Ammon's horn (tissue), 1 donor: ENCODE measurements at regions not wholly inside any gene's neighbourhood (a gene's known extent, or its start where the extent isn't known, plus 50 kb on each side); places are given as distances from the start of the nearest gene placed in this dataset.

Experiments
- DNase-seq: peaks from one replicate; pipeline ENCODE4 v3.0.0-alpha.2; 2016; ENCODE audit warnings: low spot score

DNA sequence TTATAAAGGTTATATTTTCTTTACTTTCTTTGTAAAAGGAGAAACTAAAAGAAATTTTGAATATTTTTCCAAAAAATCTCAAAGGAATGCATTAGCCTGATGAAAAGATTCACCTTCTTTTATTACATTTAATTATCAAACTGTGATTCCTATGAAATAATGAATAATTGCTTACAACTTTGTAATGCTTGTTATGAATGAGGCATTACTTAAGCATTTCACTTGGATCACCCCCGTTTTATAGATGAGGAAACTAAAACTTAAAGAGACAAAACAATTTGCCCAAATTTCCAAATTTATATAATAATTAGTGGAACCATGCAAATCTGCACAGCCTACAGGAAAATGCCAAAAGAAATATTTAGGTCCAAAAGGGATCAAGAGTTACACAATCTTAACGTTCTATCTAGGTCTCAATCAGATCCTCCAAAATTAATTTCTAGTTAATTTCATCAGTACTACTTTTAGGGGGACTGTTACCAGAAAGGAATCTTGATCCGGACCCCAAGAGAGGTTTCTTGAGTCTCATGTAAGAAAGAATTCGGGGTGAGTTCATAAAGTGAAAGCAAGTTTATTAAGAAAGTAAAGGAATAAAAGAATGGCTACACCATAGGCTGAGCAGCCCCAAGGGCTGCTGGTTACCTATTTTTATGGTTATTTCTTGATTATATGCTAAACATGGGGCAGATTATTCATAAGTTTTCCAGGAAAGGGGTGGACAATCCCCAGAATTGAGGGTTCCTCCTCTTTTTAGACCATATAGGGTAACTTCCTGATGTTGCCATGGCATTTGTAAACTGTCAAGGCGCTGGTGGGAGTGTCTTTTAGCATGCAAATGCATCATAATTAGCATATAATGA is 288.0 kb downstream of the ADGB start:
- DNase-seq: no peak

DNA sequence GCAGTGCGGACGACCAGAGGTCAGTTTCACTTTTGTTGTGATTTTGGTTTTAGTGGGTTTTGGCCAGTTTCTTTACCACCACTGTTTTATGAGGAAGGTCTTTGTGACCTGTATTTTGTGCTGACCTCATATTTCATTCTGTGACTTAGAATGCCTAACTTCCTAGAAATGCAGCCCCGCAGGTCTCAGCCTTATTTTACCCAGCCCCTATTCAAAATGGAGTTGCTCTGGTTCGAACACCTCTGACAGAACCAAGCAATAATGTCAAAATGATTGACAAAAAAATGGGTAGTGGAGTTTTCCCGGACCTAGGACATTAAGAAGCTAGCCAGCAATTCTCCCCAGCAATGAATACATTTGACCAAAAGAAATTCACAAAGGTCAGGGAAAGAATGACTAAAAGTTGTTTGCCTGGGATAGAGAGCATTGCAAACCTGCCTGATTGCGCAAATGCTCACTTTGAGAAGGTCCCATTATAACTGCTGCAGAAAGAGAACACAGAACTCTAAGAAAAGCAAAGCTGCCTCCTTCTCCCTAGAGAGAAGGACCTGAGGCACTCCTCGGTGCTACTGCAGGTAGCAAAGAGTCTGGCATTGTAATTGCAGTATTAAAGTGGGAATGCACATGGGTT is 288.8 kb downstream of the ADGB start:
- no peak for DNase-seq

DNA sequence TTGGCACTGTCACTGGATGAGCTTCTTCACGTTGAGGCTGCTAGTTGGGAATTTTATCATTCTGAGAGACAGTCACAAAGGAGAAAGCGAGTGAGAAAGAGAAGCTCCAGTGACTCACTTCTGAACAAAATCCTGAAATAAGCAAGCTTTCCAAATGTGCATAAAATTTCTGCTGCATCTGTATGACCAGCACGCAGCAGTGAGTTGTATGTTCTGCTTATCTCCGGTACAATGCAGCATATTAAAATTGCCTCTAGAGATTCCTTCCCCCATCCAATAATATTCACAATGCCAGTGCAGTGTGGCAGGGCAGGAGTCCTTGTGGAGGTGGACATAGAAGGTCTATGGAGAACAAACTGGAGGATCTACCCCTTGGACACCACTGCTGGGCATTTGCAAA is 290.5 kb downstream of the ADGB start:
- DNase-seq: no peak

DNA sequence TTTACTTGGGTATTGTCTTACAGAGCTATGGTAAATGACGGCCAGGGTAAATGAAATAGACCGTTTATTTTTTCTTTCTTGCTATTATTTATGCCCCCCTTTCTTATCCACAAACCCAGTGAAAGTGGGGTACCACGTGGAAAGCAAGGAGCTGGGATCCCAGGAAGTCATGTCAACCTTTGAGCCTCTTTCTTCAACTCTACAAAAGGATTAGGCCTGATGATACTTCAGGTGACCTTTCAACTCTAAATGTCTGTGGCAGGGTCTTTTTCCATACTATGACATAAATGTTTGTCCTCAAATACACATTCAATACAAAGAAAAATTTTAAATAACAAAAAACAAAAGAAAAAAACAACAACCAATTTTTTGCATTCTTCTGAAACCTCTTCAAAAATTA is 291.4 kb downstream of the ADGB start:
- DNase-seq: no peak

DNA sequence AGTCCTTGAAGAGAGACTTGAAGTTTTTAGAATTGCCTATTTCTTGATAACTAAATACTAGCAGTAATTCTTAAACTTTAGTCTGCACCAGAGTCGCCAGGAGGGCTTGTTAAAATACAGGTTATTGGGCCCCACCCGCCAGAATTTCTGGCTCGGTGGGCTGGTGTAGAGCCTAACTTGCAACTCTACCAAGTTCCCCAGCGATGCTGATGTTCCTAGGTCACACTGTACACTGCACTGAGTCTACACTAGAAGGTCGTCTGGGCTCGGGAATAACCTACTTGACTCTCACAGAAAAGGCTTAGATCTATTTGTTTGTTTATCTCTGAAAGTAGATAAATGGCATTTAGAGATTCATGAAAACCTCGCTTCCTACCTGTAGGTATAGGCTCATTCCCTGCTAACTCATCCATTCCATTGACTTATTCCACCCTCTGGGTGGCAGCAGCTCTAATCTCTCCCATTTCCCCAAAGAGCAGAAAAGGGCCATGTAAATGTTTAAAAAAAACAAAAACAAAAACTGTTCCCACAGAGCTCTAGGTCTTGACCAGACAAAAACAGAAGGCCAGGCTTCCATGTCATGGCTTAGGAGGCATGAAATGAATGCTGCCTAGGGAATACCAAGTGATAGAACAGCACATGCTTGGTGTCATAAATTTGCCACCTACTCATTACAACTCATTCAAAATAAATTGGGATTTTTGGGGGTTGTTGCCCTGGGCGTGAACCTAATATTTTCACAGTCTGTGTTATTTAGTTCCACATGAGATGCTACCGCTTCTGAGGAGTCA is 292.1 kb downstream of the ADGB start:
- DNase-seq: peak; percentile 45

DNA sequence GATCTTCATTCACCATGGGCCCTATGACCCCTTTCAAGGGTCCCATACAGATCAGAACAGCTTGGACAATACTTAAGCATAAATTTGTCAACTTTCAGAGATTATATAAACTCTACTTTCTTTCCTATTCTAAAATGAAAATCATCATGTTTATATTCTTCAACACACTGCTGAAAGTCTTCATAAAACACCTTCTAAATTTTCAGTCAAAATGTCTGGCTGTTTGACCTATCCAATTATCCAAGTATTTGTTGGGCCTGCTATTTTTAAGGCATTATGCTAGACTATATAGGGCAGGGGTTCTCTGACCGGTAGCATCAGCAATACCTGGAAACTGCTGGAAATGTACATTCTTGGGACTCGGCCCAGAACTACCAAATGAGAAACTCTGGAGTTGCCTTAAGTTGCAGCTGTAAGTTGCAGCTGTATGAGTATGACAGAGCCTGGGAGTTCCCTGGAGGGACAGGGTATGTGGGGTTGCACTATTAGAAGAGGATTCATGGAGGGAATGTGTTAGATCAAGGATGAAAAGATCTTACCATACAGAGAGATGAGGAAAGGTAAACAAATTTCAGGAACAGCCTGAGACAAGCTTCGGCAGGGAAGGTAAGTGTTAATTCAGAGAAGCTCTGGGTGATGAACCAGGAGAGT is 293.0 kb downstream of the ADGB start:
- DNase-seq: no peak

DNA sequence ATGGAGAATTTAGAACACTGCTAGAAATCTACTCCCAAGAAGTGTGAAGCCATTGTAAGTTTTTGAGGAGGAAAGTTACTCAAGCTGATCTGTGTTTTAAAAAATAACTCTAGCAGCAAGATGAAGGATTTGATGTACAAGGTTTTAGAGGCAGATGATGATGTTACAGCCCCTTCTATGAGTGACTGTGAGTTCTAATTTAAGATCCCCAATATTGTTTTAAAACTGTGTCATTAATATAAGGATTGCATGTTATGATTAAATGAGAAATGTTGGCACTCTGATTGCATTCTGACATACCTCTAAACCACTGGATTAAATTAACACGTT is 293.5 kb downstream of the ADGB start:
- no peak for DNase-seq

DNA sequence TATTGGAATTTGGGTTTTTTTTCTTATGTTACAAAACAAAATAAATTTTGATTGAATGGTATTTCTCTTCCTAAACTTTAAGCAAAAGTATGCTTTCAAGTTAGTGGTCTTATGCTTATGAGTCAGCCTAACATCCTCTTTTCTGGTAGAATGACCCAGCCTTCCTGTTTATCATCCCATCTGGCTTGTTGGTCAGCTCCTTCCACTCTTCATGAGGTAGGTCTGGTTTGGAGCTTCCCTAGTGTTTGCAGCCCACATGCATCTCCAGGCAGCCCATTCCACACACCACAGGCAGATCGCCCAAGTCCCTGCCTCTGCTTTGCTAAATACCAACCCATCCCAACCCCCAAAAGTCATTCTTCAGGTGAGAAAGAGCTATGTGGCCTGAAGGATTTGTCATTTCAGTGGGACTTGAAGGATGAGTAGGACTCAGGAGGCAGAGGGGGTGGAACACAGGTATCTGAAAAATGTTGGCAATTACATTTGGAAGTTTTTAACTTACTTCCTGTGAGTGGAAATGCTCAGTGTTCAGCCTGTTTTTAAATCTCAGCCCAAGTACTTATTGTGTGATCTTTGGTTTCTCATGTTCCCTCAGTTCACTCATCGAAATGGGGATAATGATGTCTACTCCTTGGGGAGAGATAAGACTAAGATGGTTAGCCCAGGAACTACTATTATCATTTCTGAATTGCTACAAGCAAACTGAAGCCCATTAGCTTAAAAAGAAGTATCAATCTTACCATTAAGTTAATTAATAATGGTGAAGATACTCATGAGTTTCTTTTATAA is 294.0 kb downstream of the ADGB start:
- DNase-seq: no peak

DNA sequence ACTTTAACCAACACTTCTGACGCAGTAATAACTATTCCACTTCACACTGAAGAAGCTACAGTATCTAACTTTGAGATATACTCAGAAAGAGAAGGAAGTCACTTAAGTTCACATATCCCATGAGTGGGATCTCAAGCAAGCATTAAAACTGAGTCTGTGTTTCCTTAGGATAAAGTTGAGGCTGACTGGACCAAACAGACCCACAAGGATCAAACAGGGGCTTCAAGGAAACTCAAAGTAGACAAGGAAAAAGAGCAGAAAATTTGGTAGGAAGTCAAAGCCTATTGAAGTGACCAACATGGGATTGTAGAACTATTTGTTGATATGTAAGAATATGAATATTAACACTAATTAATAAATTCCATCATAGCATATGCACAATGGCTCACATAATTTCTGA is 294.9 kb downstream of the ADGB start:
- no peak for DNase-seq

DNA sequence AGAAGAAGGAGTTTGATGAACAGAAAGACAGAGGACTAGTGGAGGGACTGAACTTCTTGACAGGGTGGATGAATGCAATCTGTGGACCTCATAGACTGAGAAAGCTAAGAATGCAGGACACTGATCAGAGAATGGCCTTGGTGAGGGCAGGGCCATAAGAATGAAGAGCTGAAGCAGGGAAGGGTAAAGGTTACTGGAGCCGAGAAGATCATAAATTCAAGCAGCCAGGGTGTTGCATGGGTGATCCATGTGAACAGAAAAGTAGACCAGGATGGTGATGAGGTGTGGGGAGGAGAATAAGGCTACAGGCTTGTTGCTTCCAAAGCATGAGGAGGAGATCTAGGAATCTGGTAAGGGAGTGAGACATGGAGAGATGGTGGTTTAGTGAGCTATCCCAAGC is 295.9 kb downstream of the ADGB start:
- no peak for DNase-seq

DNA sequence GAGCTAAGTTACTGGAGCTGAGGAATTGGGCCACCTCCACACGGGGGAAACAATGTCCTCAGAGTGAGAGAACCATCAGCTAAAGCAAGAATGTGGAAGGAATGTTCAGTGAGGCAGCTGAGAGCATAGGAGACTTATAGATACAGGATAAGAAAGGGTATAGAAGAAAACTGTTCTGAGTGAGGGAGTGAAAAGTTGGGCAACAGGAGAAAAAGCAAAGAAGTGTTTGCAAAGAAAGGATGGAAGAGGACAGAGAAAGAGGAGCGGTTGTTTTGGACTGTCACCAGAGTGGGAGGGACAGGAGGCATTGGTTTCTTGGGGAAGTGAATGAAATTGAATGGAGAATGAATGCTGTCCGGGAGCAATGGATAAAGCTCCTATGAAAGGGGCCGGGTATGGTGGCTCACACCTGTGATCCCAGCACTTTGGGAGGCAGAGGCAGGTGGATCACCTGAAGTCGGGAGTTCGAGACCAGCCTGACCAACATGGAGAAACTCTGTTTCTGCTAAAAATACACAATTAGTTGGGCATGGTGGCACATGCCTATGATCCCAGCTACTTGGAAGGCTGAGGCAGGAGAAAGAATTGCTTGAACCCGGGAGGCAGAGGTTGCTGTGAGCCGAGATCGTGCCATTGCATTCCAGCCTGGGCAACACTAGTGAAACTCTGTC is 296.5 kb downstream of the ADGB start:
- DNase-seq: no peak

DNA sequence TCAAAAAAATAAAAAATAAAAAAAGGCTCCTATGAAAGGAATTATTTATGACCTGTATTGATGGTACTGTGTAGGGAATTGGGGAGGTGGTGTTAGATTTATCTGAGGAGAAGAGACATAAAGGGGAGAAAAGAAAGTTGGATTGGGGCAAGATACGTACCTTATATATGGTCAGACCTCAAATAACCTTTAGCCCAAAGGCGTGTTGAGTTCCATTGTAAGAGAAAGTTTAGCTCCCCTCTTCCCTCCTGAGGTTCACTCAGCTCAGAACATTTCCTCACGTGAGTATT is 296.9 kb downstream of the ADGB start:
- no peak for DNase-seq

DNA sequence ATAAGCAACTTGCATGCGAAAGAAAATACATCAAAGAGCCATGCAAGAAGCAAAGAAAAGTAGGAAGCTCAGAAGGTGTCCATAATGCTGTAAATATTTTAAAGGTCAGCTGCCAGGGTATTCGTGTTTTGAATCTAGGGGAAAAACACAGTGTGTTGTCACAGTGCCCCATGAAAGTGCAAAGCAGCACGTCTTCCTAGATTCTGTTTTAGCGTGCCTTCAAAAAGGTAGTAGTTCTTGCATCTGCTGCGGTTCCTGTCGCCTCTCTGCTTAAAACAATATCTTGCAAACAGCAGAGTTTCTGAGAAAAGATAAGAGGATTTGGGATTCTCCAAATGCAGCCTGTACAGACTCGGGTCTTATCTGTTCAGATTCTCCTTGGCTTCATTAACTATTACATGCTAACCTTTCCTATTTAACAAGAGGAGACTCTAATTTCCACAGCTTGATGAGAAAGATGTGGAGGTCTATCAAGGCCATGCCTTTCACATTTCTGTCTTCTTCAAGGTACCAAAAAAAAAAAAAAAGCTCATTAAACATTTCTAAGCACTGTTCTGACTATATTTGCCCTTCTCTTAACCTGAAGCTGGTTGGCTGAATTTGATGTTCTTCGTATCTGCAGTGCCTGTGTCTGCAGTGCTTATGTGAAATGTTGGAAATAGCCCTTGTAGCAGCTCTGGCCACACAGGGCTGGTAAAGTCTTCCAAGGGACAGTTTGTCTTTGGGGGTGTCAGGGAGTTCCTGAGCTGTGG is 297.5 kb downstream of the ADGB start:
- no peak for DNase-seq

DNA sequence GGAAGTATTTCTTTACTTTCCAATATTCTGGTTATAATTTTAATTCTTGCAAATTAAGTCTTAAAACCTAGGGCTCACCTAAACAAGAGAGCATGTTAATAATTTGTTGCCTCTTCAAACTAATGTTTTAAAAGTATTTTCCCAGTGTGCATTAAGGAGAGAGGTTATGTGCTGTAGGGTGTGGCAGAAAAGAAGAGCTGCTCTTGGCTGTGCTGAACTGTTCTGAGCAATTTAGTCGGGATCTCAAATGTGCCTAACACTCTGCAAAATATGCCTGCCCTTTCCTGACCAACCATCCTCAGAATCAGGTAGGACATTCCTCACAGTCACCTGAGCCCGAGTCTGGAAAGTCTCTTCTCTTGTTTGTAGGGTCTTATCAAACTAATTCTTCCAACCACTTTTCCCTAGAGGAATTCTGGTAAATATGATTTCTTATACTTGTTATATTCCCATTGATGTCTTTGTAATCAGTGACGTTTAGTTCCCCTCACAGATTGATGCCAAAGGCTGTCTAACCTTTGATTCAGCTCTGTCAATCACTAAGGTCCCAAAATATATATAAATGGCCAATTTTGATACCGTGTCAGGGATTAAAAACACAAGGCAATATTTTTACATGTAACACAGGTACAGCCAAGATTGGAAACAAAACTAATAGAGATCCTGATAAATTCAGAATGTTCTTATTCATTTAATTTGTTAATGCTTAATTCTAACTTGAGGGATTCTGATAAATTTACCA is 298.4 kb downstream of the ADGB start:
- DNase-seq: no peak

DNA sequence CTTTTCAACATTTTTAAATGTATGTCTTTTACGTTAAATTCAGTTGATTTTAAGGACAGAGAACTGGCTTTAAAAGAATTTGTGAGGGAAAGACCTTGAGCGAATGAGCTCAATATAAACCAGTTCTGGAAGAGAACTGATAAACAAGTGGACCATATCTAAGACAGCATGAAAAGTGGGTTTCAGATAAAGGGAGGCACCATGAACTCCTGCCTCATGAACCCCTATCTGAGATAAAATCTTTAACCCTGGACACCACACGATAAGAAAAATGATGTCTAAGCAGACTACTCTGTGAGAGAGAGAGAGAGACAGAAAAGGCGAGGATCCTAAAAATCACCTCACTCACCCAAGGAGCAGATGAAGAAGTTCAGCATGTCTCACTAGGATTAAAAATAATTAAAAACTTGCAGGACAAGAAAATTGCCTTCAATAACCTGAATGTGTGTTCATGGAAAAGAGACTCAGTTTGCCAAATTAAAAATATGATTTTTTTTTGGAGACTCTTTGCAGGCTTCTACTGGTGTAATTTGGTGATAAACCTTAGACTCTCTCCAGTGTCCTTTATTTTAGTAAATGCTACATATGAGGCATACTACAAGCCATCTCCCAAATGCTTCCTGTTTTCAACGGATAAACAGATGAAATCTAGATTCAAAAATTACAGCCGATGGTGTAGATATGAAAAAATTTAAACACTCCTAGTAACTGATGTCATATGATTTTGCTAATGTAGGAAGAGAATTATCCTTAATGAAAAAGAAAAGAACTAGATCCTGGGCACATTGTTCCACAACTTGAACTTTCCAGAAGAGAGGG is 299.5 kb downstream of the ADGB start:
- no peak for DNase-seq

DNA sequence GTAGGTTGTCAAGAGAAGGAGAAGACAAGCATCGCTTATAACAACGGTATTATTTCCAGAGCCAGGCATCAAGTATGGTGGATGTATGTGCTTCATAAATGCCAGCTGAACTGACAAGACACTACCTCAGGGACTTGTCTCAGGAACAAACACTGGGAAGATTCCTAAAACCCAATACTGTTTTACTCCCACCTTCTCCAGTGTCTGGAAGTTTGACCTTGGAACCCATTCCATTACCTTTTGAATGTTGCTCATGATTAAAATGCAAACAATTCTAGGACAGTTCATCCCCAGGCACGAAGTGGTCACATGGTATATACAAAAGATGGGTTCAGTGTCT is 300.1 kb downstream of the ADGB start:
- no peak for DNase-seq

DNA sequence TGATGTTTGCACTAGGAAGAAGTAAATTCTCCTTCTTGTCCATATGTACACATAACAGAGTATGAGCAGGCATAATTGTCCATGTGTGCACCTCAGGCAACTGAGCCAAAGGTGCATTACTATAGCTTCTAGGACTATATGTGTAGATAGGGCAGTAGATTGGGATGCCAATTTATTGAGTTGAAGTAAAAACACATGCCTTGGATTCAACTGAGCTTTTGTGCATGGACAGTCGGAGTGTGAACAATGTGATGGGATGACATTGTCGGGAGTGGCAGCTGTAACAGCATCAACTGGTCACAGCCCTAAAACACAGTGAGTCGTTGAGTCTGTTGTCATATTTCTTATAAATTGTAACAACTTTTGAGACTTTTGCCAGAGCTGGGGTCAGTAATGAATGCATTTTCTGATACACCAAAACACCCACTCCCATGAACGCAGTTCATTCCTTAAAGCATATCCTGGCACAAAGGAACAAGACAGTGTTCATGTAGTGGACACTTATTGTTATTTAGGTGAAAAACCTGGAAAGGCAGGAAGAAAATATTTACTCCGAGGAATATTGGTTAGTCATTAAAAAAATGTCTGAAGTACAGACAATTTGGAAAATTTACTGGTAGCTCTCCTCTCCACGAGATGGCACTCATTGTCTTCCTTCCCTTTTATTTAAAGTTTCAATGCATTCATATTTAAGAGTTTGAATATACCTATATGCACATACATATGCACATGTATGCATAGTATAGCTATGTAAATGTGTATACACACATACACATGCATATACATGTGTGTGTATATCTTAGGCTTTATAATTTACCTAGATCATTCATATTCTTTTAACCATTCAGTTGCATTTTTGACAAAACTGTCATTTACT is 302.0 kb upstream of the STXBP5 start:
- no peak for DNase-seq

DNA sequence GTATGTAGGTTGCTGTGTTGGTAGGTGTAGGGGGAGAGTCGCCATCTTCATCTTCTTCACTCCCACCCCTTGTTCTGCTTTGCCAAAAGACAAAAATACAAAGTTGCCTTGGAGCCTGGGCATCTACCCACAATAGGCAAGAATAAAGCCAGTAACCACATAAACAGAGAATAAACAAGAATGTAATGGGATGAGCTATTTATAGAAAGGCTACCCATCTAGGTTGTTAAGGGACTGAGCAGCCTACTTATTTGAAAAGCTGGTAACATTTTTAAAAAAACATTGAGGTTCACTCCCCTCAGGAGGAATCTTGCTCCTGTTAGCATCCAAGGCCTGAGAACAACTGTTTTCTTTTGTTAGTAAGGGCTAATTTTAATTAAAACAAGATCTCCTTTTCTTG is 301.4 kb upstream of the STXBP5 start:
- DNase-seq: no peak
